ENCODE measurements at regions not wholly inside any gene's neighbourhood (a gene's known extent, or its start where the extent isn't known, plus 50 kb on each side); places are given as distances from the start of the nearest gene placed in this dataset.

GRCh38 chr1:96240438-96240837, 481.1 kb upstream of the PTBP2 start (continued):
- TF ChIP-seq HNF4A (conservative IDR thresholded peaks at IDR 0.05), result no peak
- TF ChIP-seq JUND (IDR thresholded peaks at IDR 0.05), result no peak

- Histone ChIP-seq H3K9me3 (ENCODE audit: control insufficient read depth in 4 of 4, low read length in 3 of 4) (no peaks in the 10 kb centered on the region), H3K36me3 (ENCODE audit: control insufficient read depth in 4 of 4, insufficient read depth in 3 of 4, low read depth in 1 of 4, low read length in 3 of 4) (no peaks in the 10 kb centered on the region), H3K9ac (ENCODE audit: low read depth in 1 of 2, low read length in 2 of 2) (no peak overlapping the region), H3K4me1 (ENCODE audit: control insufficient read depth in 4 of 4, insufficient read depth in 4 of 4, low read length in 3 of 4) (peaks cover 0 to 5% (median 0%) of the 10 kb centered on the region in 4 donors), H3K27ac (ENCODE audit: low read depth in 1 of 2, low read length in 2 of 2) (no peak overlapping the region), H3K27me3 (ENCODE audit: control insufficient read depth in 4 of 4, insufficient read depth in 4 of 4, low read length in 3 of 4) (no peaks in the 10 kb centered on the region), H3K4me3 (ENCODE audit: low read depth in 1 of 3, low read length in 3 of 3) (no peak overlapping the region)
- WGBS, result 62% methylated on average over 4 of the region's 4 CpGs
- TF ChIP-seq EGR1 (IDR thresholded peaks at IDR 0.05; ENCODE audit: low read depth in 2 of 2) (no peak), FOXA2 (IDR thresholded peaks at IDR 0.05) (no peak), FOXA1 (IDR thresholded peaks at IDR 0.05) (no peak), YY1 (IDR thresholded peaks at IDR 0.05) (no peak), TAF1 (conservative IDR thresholded peaks at IDR 0.05) (no peak), ATF3 (IDR thresholded peaks at IDR 0.05) (no peak), CTCF (IDR thresholded peaks at IDR 0.05; ENCODE audit: low read depth, low read length, missing input control) (no peak)
- DNase-seq (ENCODE audit: low spot score), result no peak
Observed at GRCh38 chr1:96253246-96254035, 468.1 kb upstream of the PTBP2 start.

GRCh38 chr1:96256130-96256790, 465.3 kb upstream of the PTBP2 start:
- no peak for DNase-seq (ENCODE audit: low spot score)
- Histone ChIP-seq H3K27me3 (ENCODE audit: control insufficient read depth in 4 of 4, insufficient read depth in 4 of 4, low read length in 3 of 4) (no peaks in the 10 kb centered on the region), H3K9me3 (ENCODE audit: control insufficient read depth in 4 of 4, low read length in 3 of 4) (no peaks in the 10 kb centered on the region), H3K4me3 (ENCODE audit: low read depth in 1 of 3, low read length in 3 of 3) (no peak overlapping the region), H3K27ac (ENCODE audit: low read depth in 1 of 2, low read length in 2 of 2) (no peak overlapping the region), H3K9ac (ENCODE audit: low read depth in 1 of 2, low read length in 2 of 2) (no peak overlapping the region), H3K4me1 (ENCODE audit: control insufficient read depth in 4 of 4, insufficient read depth in 4 of 4, low read length in 3 of 4) (no peaks in the 10 kb centered on the region), H3K36me3 (ENCODE audit: control insufficient read depth in 4 of 4, insufficient read depth in 3 of 4, low read depth in 1 of 4, low read length in 3 of 4) (no peaks in the 10 kb centered on the region)
- WGBS, result 70% methylated on average over 3 of the region's 3 CpGs
- no peak for TF ChIP-seq NR2F2 (IDR thresholded peaks at IDR 0.05)
- TF ChIP-seq SP1 (IDR thresholded peaks at IDR 0.05), result no peak
- TF ChIP-seq GABPA (IDR thresholded peaks at IDR 0.05 in 1 of 2, conservative IDR thresholded peaks at IDR 0.05 in 1 of 2), result no peak
- TF ChIP-seq ZBTB33 (IDR thresholded peaks at IDR 0.05), result no peak
- no peak for TF ChIP-seq CTCF (IDR thresholded peaks at IDR 0.05; ENCODE audit: low read depth, low read length, missing input control)
- no peak for TF ChIP-seq REST (IDR thresholded peaks at IDR 0.05)
- TF ChIP-seq HNF4A (conservative IDR thresholded peaks at IDR 0.05), result no peak
- no peak for TF ChIP-seq MAX (IDR thresholded peaks at IDR 0.05)
- no peak for TF ChIP-seq FOXA2 (IDR thresholded peaks at IDR 0.05)
- TF ChIP-seq TAF1 (conservative IDR thresholded peaks at IDR 0.05), result no peak
- no peak for TF ChIP-seq YY1 (IDR thresholded peaks at IDR 0.05)
- no peak for TF ChIP-seq HNF4G (IDR thresholded peaks at IDR 0.05)
- TF ChIP-seq RXRA (IDR thresholded peaks at IDR 0.05), result no peak
- TF ChIP-seq JUND (IDR thresholded peaks at IDR 0.05), result no peak
- TF ChIP-seq EGR1 (IDR thresholded peaks at IDR 0.05; ENCODE audit: low read depth in 2 of 2), result no peak
- TF ChIP-seq ATF3 (IDR thresholded peaks at IDR 0.05), result no peak
- no peak for TF ChIP-seq FOXA1 (IDR thresholded peaks at IDR 0.05)
- no peak for TF ChIP-seq RAD21 (IDR thresholded peaks at IDR 0.05)

Data from liver (tissue), 8 donors.